ENCODE measurements at regions not wholly inside any gene's neighbourhood (a gene's known extent, or its start where the extent isn't known, plus 50 kb on each side); places are given as distances from the start of the nearest gene placed in this dataset.
"Not testable (repeated sequence)": the region's sequence is repeated elsewhere in the genome, so short reads cannot be mapped to it uniquely, and the experiment has no call there.

DNA sequence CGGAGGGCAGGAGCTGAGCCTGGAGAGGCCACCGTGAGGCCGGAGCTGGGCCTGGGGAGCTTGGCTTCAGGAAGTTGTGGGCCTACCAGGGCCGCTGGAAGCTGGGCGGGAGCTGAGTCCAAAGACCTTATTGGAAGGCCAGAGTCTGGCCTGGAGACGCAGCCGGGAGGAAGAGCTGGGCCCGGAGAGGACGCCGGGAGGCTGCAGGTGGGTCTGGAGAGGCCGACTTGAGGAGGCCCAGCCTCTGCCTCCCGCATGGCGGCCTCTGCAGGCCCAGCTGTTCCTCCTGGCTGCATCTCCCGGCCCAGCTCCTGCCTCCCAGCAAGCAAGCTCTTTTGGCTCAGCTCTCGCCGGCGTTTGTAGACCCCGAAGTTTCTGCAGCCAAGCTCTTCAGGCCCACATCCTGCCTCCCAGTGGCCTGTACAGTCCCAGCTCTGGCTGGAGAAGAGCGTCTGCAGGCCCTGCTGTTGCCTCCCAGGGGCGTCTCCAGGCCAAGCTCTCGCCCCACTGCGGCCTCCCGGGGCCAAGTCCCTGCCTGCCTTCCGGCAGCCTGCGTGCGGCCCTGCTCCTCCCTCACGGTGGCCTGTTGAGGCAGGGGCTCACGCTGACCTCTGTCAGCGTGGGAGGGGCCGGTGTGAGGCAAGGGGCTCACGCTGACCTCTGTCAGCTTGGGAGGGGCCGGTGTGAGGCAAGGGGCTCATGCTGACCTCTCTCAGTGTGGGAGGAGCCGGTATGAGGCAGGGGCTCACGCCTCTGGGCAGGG, 70.4 kb upstream of the COBL start:
- not testable (repeated sequence) for H3K4me3 ChIP-seq (ENCODE audit: low read depth, low read length)

DNA sequence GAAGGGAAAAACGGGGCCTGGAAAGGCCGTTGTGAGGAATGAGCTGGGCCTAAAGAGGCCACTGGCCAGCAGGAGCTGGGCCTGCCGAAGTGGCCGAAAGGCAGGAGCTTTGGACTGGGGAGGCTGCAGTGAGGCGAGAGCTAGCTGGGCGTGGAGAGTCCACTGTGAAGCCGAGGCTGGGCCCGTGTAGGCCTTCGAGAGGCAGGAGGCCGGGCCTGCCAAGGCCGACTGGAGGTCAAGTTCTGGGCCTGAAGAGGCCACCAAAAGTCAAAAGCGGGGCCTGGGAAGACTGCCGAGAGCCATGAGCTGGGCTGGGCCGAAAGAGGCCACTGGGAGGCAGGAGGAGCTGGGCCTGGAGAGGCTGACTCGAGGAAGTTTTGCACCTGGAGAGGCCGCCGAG, 69.6 kb upstream of the COBL start:
- not testable (repeated sequence) for H3K4me3 ChIP-seq (ENCODE audit: low read depth, low read length)

DNA sequence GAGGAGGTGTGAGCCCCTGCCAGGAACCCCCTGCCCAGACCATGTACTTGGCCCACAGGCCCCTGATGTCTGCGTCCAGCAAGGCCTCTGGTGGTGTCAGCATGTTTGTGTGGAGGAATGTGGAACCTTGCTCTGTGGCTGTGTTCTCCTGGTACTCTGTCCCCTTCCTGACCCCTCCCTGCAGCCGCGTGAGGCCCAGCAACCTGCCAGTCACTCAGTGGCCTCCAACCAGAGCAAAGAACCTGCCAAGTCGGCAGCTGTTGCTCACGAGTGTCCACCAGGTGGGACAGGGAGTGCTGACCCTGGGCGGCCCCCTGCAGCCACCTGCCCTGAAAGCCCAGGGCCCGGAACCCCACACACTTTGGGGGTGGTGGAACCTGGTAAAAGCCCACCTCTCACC, 65.6 kb upstream of the COBL start:
- not testable (repeated sequence) for H3K4me3 ChIP-seq (ENCODE audit: low read depth, low read length)

DNA sequence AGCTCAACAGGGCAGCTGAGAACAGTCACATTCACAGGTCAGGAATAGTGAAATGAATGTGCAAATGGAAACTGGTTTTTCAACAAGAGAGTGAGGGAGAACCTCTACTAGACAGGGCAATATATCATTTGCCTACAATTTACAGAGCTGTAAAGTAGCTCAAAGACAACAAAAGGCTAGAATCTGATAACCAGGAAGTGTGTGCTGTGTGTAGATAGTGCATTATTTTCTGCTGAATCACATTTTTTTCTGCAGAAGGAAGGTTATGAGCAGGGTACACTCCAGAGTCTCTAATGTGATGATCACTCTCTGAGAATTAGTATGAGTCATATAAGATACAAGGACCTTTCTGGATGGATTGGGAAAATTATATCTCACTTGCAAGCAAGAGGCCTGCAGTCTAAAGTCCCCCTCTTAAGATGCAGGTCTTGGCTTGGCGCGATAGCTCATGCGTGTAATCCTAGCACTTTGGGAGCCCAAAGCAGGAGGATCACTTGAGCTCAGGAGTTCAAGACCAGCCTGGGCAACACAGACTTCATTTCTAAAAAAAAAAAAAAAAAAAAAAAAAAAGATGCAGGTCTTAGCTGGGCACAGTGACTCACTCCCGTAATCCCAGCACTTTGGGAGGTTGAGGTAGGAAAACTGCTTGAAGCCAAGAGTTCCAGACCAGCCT, 59.9 kb upstream of the COBL start:
- TF ChIP-seq, protein P1, sequence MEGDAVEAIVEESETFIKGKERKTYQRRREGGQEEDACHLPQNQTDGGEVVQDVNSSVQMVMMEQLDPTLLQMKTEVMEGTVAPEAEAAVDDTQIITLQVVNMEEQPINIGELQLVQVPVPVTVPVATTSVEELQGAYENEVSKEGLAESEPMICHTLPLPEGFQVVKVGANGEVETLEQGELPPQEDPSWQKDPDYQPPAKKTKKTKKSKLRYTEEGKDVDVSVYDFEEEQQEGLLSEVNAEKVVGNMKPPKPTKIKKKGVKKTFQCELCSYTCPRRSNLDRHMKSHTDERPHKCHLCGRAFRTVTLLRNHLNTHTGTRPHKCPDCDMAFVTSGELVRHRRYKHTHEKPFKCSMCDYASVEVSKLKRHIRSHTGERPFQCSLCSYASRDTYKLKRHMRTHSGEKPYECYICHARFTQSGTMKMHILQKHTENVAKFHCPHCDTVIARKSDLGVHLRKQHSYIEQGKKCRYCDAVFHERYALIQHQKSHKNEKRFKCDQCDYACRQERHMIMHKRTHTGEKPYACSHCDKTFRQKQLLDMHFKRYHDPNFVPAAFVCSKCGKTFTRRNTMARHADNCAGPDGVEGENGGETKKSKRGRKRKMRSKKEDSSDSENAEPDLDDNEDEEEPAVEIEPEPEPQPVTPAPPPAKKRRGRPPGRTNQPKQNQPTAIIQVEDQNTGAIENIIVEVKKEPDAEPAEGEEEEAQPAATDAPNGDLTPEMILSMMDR (IDR thresholded peaks at IDR 0.05; ENCODE audit: borderline replicate concordance, insufficient read depth, low read depth, low read length): no peak
- H3K4me3 ChIP-seq (ENCODE audit: low read depth, low read length): no peak overlapping the region

DNA sequence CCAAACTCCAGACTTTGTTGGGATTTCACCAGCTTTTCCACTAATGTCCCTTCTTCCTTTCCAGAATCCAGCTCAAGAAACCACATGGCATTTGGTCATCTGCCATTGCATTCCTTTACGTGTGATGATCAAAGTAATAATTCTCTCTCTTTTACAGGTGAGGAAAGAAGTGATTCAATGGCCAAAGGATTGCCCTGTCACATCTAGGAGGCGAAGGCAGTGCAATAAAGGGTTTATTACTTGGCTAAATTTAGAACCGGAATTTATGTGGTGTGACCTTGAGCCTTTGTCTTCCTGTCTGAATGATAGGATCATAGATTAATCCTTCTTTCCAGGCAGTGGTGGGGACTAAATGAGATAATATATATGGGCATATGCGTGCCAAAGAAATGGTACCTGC, 58.3 kb upstream of the COBL start:
- TF ChIP-seq, protein P1 (IDR thresholded peaks at IDR 0.05; ENCODE audit: borderline replicate concordance, insufficient read depth, low read depth, low read length): no peak
- H3K4me3 ChIP-seq (ENCODE audit: low read depth, low read length): no peak overlapping the region

DNA sequence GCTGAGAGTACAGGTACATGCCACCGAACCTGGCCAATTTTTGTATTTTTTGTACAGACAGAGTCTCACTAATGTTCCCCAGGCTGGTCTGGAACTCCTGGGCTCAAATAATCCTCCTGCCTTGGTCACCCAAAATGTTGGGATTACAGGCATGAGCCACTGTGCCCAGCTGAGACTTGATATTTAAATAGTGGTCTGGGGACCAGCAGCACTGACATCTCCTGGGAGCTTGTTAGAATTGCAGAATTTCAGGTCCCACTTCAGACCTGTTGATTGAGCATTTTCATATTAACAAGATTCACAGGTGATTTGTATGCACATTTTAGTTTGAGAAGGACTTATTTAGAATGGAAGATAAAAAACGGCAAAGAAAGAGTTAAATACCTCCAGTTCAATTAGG, 57.0 kb upstream of the COBL start:
- H3K4me3 ChIP-seq (ENCODE audit: low read depth, low read length): not testable (repeated sequence)

DNA sequence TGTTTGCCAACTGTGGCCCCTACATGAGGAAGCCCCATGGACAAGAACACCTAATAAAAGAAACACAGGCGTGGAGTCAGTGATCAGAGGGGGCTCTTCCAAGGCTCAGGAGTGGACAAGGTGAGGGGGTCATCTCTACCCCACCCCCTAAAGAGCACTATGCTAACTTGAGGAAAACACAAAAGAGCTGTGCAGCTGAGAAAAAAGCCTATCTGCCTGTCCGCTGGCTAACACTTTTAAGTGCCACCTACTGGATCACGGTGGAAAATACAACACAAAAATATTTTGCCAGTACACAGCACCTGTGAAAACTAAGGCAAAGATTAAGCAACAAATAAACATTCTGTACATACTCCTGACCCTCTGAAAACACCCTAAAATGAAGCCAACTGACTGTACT, 53.1 kb upstream of the COBL start:
- H3K4me3 ChIP-seq (ENCODE audit: low read depth, low read length): no peak overlapping the region
- TF ChIP-seq, protein P1 (IDR thresholded peaks at IDR 0.05; ENCODE audit: borderline replicate concordance, insufficient read depth, low read depth, low read length): no peak

DNA sequence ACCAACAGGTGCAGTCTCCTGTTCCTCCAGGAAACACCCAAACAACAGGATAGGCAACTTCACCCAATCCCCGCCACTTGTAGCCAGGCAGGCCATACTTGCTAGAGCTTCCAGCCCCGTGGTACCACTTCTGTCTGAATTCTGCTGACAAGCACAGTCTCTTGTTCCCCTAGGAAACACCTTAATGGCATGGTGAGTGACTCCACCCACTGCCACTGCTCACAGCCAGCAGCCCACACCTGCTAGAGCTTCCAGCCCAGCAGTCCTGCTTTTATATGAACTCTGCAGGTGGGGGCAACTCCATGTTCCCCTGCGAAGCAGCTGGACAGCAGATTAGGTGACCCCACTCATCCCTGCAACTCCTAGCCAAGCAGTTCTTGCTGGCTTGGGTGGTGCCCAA, 52.6 kb upstream of the COBL start:
- H3K4me3 ChIP-seq (ENCODE audit: low read depth, low read length): not testable (repeated sequence)

DNA sequence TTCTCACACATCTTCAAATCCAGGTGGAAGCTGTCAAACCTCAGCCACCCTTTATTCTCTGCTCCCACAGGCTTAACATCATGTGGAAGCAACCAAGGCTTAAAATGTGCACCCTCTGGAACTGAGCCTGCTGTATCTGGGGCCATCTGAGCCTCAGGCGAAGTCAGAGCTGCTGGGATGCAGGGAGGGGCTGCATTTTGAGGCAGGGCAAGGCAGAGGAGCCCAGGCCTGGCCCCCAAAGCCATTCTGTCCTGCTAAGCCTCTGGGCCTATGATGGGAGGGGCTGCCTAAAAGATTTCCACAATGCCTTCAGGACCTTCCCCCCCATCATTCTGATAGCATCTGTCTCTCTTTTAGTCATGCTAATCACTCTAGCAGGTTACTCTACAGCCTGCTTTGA, 51.7 kb upstream of the COBL start:
- TF ChIP-seq, protein P1 (IDR thresholded peaks at IDR 0.05; ENCODE audit: borderline replicate concordance, insufficient read depth, low read depth, low read length): no peak

DNA sequence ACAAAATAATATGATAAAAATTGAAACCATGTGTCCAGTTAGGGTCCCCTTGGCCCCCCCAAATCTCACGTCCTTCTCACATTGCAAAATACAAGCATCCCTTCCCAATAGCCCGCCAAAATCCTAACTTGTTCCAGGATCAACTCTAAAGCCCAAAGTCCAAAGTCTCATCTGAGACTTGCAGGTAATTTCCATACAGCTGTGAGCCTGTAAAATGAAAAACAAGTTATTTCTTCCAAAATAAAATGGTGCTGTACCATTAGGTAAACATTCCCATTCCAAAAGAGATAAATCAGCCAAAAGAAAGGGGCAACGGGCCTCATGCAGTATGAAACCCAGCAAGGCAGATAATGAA, 51.0 kb upstream of the COBL start:
- H3K4me3 ChIP-seq (ENCODE audit: low read depth, low read length): no peak overlapping the region
- TF ChIP-seq, protein P1 (IDR thresholded peaks at IDR 0.05; ENCODE audit: borderline replicate concordance, insufficient read depth, low read depth, low read length): no peak

More for the DNA sequence above, 51.7 kb upstream of the COBL start:
- no peak overlapping the region for H3K4me3 ChIP-seq (ENCODE audit: low read depth, low read length)
